ENCODE measurements at regions not wholly inside any gene's neighbourhood (a gene's known extent, or its start where the extent isn't known, plus 50 kb on each side); places are given as distances from the start of the nearest gene placed in this dataset.
"Not testable (repeated sequence)": the region's sequence is repeated elsewhere in the genome, so short reads cannot be mapped to it uniquely, and the experiment has no call there.

DNA sequence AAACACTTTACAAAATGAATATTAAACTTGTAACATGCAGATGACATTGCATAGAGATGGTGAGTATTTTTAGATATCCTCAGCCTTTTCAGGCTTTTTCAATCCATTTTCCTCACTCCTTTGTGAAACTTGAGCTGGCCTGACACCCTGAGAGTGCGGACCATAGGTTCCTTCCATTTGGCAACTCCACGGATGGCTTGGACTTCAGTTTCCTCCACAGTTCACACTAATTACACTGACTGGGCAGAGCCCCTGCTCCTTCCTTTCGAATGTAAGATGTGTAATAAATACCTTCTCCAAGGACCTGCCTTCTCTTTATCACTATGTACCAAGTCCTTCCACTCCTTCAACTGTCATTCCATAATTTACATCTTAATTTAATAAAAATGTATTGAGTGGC lies 141.7 kb upstream of the LRIG1 start:
- H2BK15ac ChIP-seq (ENCODE audit: low read depth, poor library complexity, severe bottlenecking): no peak overlapping the region
- no peak for DNase-seq
- WGBS: 92% methylated on average over 3 of the region's 3 CpGs

DNA sequence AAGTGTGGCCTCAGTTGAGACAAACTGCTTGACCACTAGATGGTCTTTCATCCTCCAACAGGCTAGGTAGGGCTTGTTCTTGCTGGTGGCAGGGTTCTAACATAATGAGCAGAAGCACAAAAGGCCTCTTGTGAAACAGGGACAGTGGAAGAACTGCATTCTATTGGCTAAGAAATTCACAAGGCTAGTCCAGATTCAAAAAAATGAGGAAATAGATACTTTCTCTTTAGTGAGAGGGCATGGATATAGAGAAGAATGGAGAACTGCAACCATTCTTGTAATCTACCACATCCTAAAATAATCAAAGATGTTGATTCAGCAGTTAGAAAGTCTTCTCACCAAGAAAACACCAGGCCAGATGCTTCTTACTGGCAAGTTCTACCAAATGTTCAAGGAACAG lies 143.7 kb upstream of the LRIG1 start:
- no peaks in the 10 kb centered on the region for H3K27me3 ChIP-seq (ENCODE audit: control insufficient read depth in 1 of 2, insufficient read depth in 1 of 2, low read length in 2 of 2)
- no peak overlapping the region for H3K23ac ChIP-seq (ENCODE audit: low read length in 2 of 2)
- H3K18ac ChIP-seq (ENCODE audit: low read depth in 1 of 2, low read length in 2 of 2): no peak overlapping the region
- H3K4me3 ChIP-seq (ENCODE audit: insufficient read depth in 1 of 2, low read depth in 1 of 2, low read length in 2 of 2): no peak overlapping the region
- H3K9ac ChIP-seq (ENCODE audit: low read length): no peak overlapping the region
- no peak overlapping the region for H4K91ac ChIP-seq (ENCODE audit: low read length)
- H3K4me2 ChIP-seq (ENCODE audit: low read length, poor library complexity, severe bottlenecking): no peak overlapping the region
- no peak overlapping the region for H3K4ac ChIP-seq (ENCODE audit: low read depth in 1 of 2, low read length in 2 of 2)
- no peak overlapping the region for H2BK120ac ChIP-seq (ENCODE audit: low read depth, low read length)
- no peak overlapping the region for H2BK15ac ChIP-seq (ENCODE audit: low read depth, poor library complexity, severe bottlenecking)
- H3K14ac ChIP-seq (ENCODE audit: low read length in 2 of 2): no peak overlapping the region
- no peak overlapping the region for H4K8ac ChIP-seq (ENCODE audit: low read length)
- no peaks in the 10 kb centered on the region for H3K79me1 ChIP-seq (replicated peaks; ENCODE audit: low read length, poor library complexity, severe bottlenecking)
- H3K36me3 ChIP-seq (ENCODE audit: control insufficient read depth in 1 of 2, insufficient read depth in 2 of 2, low read depth in 1 of 2, low read length in 2 of 2): no peaks in the 10 kb centered on the region
- no peak overlapping the region for H2BK5ac ChIP-seq (ENCODE audit: low read depth, low read length, poor library complexity, severe bottlenecking)
- no peak overlapping the region for H2BK12ac ChIP-seq (ENCODE audit: low read length in 2 of 2)
- no peak overlapping the region for H3K27ac ChIP-seq (ENCODE audit: low read length, poor library complexity, severe bottlenecking)
- peaks cover 9% of the 10 kb centered on the region for H3K9me3 ChIP-seq (ENCODE audit: control insufficient read depth, low read length)
- no peak overlapping the region for H2AK5ac ChIP-seq (ENCODE audit: low read length, severe bottlenecking)
- no peak for DNase-seq
- H3K4me1 ChIP-seq (ENCODE audit: control insufficient read depth, insufficient read depth, low read depth, low read length): no peaks in the 10 kb centered on the region
- no peak overlapping the region for H2AFZ ChIP-seq (ENCODE audit: low read depth, low read length)

More for the DNA sequence above, 141.7 kb upstream of the LRIG1 start:
- no peaks in the 10 kb centered on the region for H3K4me1 ChIP-seq (ENCODE audit: control insufficient read depth, insufficient read depth, low read depth, low read length)
- no peak overlapping the region for H3K27ac ChIP-seq (ENCODE audit: low read length, poor library complexity, severe bottlenecking)
- H2BK12ac ChIP-seq (ENCODE audit: low read length in 2 of 2): no peak overlapping the region
- H3K9me3 ChIP-seq (ENCODE audit: control insufficient read depth, low read length): peaks cover 9% of the 10 kb centered on the region
- H4K8ac ChIP-seq (ENCODE audit: low read length): no peak overlapping the region
- H3K79me1 ChIP-seq (replicated peaks; ENCODE audit: low read length, poor library complexity, severe bottlenecking): no peaks in the 10 kb centered on the region
- H3K14ac ChIP-seq (ENCODE audit: low read length in 2 of 2): no peak overlapping the region
- H3K4ac ChIP-seq (ENCODE audit: low read depth in 1 of 2, low read length in 2 of 2): no peak overlapping the region
- no peak overlapping the region for H2AFZ ChIP-seq (ENCODE audit: low read depth, low read length)
- H3K4me3 ChIP-seq (ENCODE audit: insufficient read depth in 1 of 2, low read depth in 1 of 2, low read length in 2 of 2): no peak overlapping the region
- no peak overlapping the region for H2AK5ac ChIP-seq (ENCODE audit: low read length, severe bottlenecking)
- no peak overlapping the region for H3K9ac ChIP-seq (ENCODE audit: low read length)
- no peak overlapping the region for H3K23ac ChIP-seq (ENCODE audit: low read length in 2 of 2)
- H3K18ac ChIP-seq (ENCODE audit: low read depth in 1 of 2, low read length in 2 of 2): no peak overlapping the region
- H2BK5ac ChIP-seq (ENCODE audit: low read depth, low read length, poor library complexity, severe bottlenecking): no peak overlapping the region
- no peak overlapping the region for H3K4me2 ChIP-seq (ENCODE audit: low read length, poor library complexity, severe bottlenecking)
- no peaks in the 10 kb centered on the region for H3K27me3 ChIP-seq (ENCODE audit: control insufficient read depth in 1 of 2, insufficient read depth in 1 of 2, low read length in 2 of 2)
- no peak overlapping the region for H4K91ac ChIP-seq (ENCODE audit: low read length)
- H3K36me3 ChIP-seq (ENCODE audit: control insufficient read depth in 1 of 2, insufficient read depth in 2 of 2, low read depth in 1 of 2, low read length in 2 of 2): no peaks in the 10 kb centered on the region
- no peak overlapping the region for H2BK120ac ChIP-seq (ENCODE audit: low read depth, low read length)

DNA sequence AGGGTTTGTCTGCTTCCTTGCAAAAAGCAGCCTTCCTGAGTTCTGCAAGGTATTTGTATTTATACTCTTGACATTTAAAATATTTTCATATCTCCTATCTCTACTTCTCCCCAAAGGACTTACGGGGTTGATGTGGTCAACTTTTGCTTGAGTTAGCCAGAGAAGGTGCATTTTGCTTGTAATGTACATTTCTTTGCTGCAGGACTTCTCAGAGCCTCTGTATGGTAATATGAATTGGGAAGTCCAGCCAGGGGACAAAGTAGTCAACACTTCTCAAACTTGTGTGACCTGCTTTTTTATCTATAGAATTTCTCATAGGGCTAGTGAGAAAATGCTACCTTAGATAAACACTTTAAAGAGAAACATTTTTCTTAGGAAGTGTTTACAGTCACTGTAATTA lies 148.2 kb upstream of the LRIG1 start:
- Histone ChIP-seq H3K27me3 (ENCODE audit: control insufficient read depth in 1 of 2, insufficient read depth in 1 of 2, low read length in 2 of 2) (no peaks in the 10 kb centered on the region), H2BK15ac (ENCODE audit: low read depth, poor library complexity, severe bottlenecking) (no peak overlapping the region), H4K91ac (ENCODE audit: low read length) (no peak overlapping the region), H3K9ac (ENCODE audit: low read length) (no peak overlapping the region), H3K79me1 (replicated peaks; ENCODE audit: low read length, poor library complexity, severe bottlenecking) (no peaks in the 10 kb centered on the region), H2BK120ac (ENCODE audit: low read depth, low read length) (no peak overlapping the region), H3K18ac (ENCODE audit: low read depth in 1 of 2, low read length in 2 of 2) (no peak overlapping the region), H3K4me1 (ENCODE audit: control insufficient read depth, insufficient read depth, low read depth, low read length) (no peaks in the 10 kb centered on the region), H3K9me3 (ENCODE audit: control insufficient read depth, low read length) (peaks cover 9% of the 10 kb centered on the region), H3K27ac (ENCODE audit: low read length, poor library complexity, severe bottlenecking) (no peak overlapping the region), H3K4ac (ENCODE audit: low read depth in 1 of 2, low read length in 2 of 2) (no peak overlapping the region), H2BK12ac (ENCODE audit: low read length in 2 of 2) (no peak overlapping the region), H2AFZ (ENCODE audit: low read depth, low read length) (no peak overlapping the region), H3K23ac (ENCODE audit: low read length in 2 of 2) (no peak overlapping the region), H3K4me2 (ENCODE audit: low read length, poor library complexity, severe bottlenecking) (no peak overlapping the region), H3K4me3 (ENCODE audit: insufficient read depth in 1 of 2, low read depth in 1 of 2, low read length in 2 of 2) (no peak overlapping the region), H3K36me3 (ENCODE audit: control insufficient read depth in 1 of 2, insufficient read depth in 2 of 2, low read depth in 1 of 2, low read length in 2 of 2) (no peaks in the 10 kb centered on the region), H4K8ac (ENCODE audit: low read length) (no peak overlapping the region), H3K14ac (ENCODE audit: low read length in 2 of 2) (no peak overlapping the region), H2BK5ac (ENCODE audit: low read depth, low read length, poor library complexity, severe bottlenecking) (no peak overlapping the region), H2AK5ac (ENCODE audit: low read length, severe bottlenecking) (no peak overlapping the region)
- WGBS: 80% methylated on average over 1 of the region's 1 CpG
- DNase-seq: no peak

GRCh38 chr3:66651520-66651919 lies 150.7 kb upstream of the LRIG1 start:
- not testable (repeated sequence) for H2AFZ ChIP-seq (ENCODE audit: low read depth, low read length); H2BK15ac ChIP-seq (ENCODE audit: low read depth, poor library complexity, severe bottlenecking); DNase-seq; H2BK12ac ChIP-seq (ENCODE audit: low read length in 2 of 2); H2AK5ac ChIP-seq (ENCODE audit: low read length, severe bottlenecking); H2BK120ac ChIP-seq (ENCODE audit: low read depth, low read length); H3K23ac ChIP-seq (ENCODE audit: low read length in 2 of 2); H3K4me1 ChIP-seq (ENCODE audit: control insufficient read depth, insufficient read depth, low read depth, low read length); H3K9ac ChIP-seq (ENCODE audit: low read length); H2BK5ac ChIP-seq (ENCODE audit: low read depth, low read length, poor library complexity, severe bottlenecking); H3K9me3 ChIP-seq (ENCODE audit: control insufficient read depth, low read length); H3K27me3 ChIP-seq (ENCODE audit: control insufficient read depth in 1 of 2, insufficient read depth in 1 of 2, low read length in 2 of 2); H3K4me2 ChIP-seq (ENCODE audit: low read length, poor library complexity, severe bottlenecking); H3K18ac ChIP-seq (ENCODE audit: low read depth in 1 of 2, low read length in 2 of 2); H3K79me1 ChIP-seq (replicated peaks; ENCODE audit: low read length, poor library complexity, severe bottlenecking); H3K4me3 ChIP-seq (ENCODE audit: insufficient read depth in 1 of 2, low read depth in 1 of 2, low read length in 2 of 2); H3K36me3 ChIP-seq (ENCODE audit: control insufficient read depth in 1 of 2, insufficient read depth in 2 of 2, low read depth in 1 of 2, low read length in 2 of 2); H3K4ac ChIP-seq (ENCODE audit: low read depth in 1 of 2, low read length in 2 of 2); H3K14ac ChIP-seq (ENCODE audit: low read length in 2 of 2); H3K27ac ChIP-seq (ENCODE audit: low read length, poor library complexity, severe bottlenecking); H4K91ac ChIP-seq (ENCODE audit: low read length); H4K8ac ChIP-seq (ENCODE audit: low read length)
- WGBS: 96% methylated on average over 18 of the region's 29 CpGs
